HepG2 (cell line): ENCODE measurements at regions not wholly inside any gene's neighbourhood (a gene's known extent, or its start where the extent isn't known, plus 50 kb on each side); places are given as distances from the start of the nearest gene placed in this dataset.

ENCODE experiments used
- ATAC-seq: fragments of 200-7000 bp; cut with Tn5 transposase; 3 replicates; pipeline ENCODE4 v1.9.1; 2020; ENCODE audit warnings: mild to moderate bottlenecking, moderate library complexity
- BruUV-seq: library from RNA; stranded (reverse); fragments of 400-500 nt; replicated peaks from 2 replicates; lab custom pipeline; 2021; lab: Mats Ljungman, UMichigan
- CTCF ChIA-PET: fragments of 300-600 bp; formaldehyde crosslinking; extraction: SDS; loops from one replicate; lab custom pipeline; 2021; ENCODE audit warnings: low total read pairs, inconsistent platforms, low intra/inter-chr PET ratio; lab: Yijun Ruan, JAX
- POLR2A ChIA-PET: fragments of 350-600 bp; sonication (Branson Sonifier 250); formaldehyde crosslinking; loops from one replicate; lab custom pipeline; 2020; ENCODE audit warnings: antibody characterized with exemption, inconsistent platforms; lab: Yijun Ruan, JAX
- DNase-seq: peaks from one replicate; pipeline ENCODE4 v3.0.0-alpha.2; 2015; ENCODE audit warnings: low spot score
- FAIRE-seq: peaks from 3 replicates; lab custom pipeline; 2011; peaks lifted over from hg19 to GRCh38; lab: Jason Lieb, UNC
- H2AFZ ChIP-seq: one replicate; pipeline ENCODE4 v1.6.1; 2011; ENCODE audit warnings: low read length, inconsistent platforms
- H3K27ac ChIP-seq: fragments of 300-600 bp; 3 replicates; pipeline ENCODE4 v1.8.0; 2011; ENCODE audit warnings: mixed run types, mild to moderate bottlenecking, mixed read lengths, low read length, inconsistent platforms; ENCODE audit not compliant: insufficient read depth; ENCODE audit errors: extremely low read length
- H3K27me3 ChIP-seq, 2 experiments: fragments of 200-600 bp in 1 of 2; 2 replicates in 1 of 2; 3 replicates in 1 of 2; pipeline versions ENCODE4 v1.6.0 to v1.8.0; 2011; ENCODE audit warnings: low read length in 2 of 2, mild to moderate bottlenecking in 2 of 2, moderate library complexity in 2 of 2, inconsistent platforms in 1 of 2; ENCODE audit not compliant: insufficient read depth in 2 of 2, control insufficient read depth in 1 of 2
- H3K36me3 ChIP-seq, 2 experiments: fragments of 200-600 bp in 1 of 2; replicated peaks in 1 of 2; 2 replicates in 1 of 2; 3 replicates in 1 of 2; pipeline versions ENCODE4 v1.5.1 to v1.8.0; 2011; ENCODE audit warnings: low read length in 2 of 2, inconsistent platforms in 1 of 2; ENCODE audit not compliant: insufficient read depth in 2 of 2, control insufficient read depth in 1 of 2
- H3K4me1 ChIP-seq: 2 replicates; pipeline ENCODE4 v1.5.1; 2012; ENCODE audit warnings: low read length, inconsistent platforms; ENCODE audit not compliant: insufficient read depth
- H3K4me2 ChIP-seq: 2 replicates; pipeline ENCODE4 v1.6.0; 2011; ENCODE audit warnings: low read depth, low read length, inconsistent platforms
- H3K4me3 ChIP-seq, 3 experiments: fragments of 200-600 bp in 1 of 3; sonication (generic), shearing (Covaris generic) in 1 of 3; replicated peaks in 1 of 3; 2 replicates each; pipeline ENCODE4 v1.5.1; 2011 to 2016; ENCODE audit warnings: low read length in 3 of 3, inconsistent platforms in 2 of 3, low read depth in 2 of 3, mild to moderate bottlenecking in 2 of 3, control low read depth in 1 of 3, mixed read lengths in 1 of 3; ENCODE audit not compliant: insufficient read depth in 1 of 3
- H3K79me2 ChIP-seq: one replicate; pipeline ENCODE4 v1.6.1; 2011; ENCODE audit warnings: low read length, inconsistent platforms; ENCODE audit not compliant: insufficient read depth
- H3K9ac ChIP-seq: 2 replicates; pipeline ENCODE4 v1.6.0; 2011; ENCODE audit warnings: mild to moderate bottlenecking, low read depth, low read length, inconsistent platforms; ENCODE audit not compliant: insufficient read depth
- H3K9me3 ChIP-seq: 2 replicates; pipeline ENCODE4 v1.5.1; 2012; ENCODE audit warnings: mild to moderate bottlenecking, low read length
- H4K20me1 ChIP-seq: 2 replicates; pipeline ENCODE4 v1.6.0; 2011; ENCODE audit warnings: inconsistent platforms, mild to moderate bottlenecking, low read length, moderate library complexity; ENCODE audit not compliant: insufficient read depth
- NCOA1 ChIP-seq: sonication (generic); formaldehyde crosslinking; IDR thresholded peaks from 2 replicates; pipeline ENCODE4 v1.9.0; 2021; ENCODE audit warnings: missing genetic modification reagents
- RFXAP ChIP-seq: sonication (generic); formaldehyde crosslinking; IDR thresholded peaks from 2 replicates; pipeline ENCODE4 v1.4.0; 2020; ENCODE audit warnings: missing genetic modification reagents, borderline replicate concordance
- ZFYVE20 ChIP-seq: sonication (generic); formaldehyde crosslinking; IDR thresholded peaks from 2 replicates; pipeline ENCODE4 v1.8.0; 2023; ENCODE audit warnings: low read depth, mild to moderate bottlenecking, moderate library complexity, missing genetic modification reagents, borderline replicate concordance
- ZNF543 ChIP-seq: sonication (generic); formaldehyde crosslinking; IDR thresholded peaks from 2 replicates; pipeline ENCODE4 v1.4.0; 2020; ENCODE audit warnings: mild to moderate bottlenecking, missing genetic modification reagents
- ZNF629 ChIP-seq: sonication (generic); formaldehyde crosslinking; conservative IDR thresholded peaks from 2 replicates; pipeline ENCODE4 v1.5.0; 2020; ENCODE audit warnings: missing genetic modification reagents
- in situ Hi-C: cut with HindIII; loops from 2 replicates; pipeline ENCODE4 v1.10.0; 2017; ENCODE audit warnings: low pct_unique_long_range_greater_than_20kb; ENCODE audit not compliant: extremely low pct_ligation_motif_present
- intact Hi-C: fragments of 100-400 bp; cut with micrococcal nuclease; formaldehyde crosslinking; loops from one replicate; pipeline ENCODE4 v1.10.0; 2022; ENCODE audit not compliant: unreplicated experiment
- TF ChIP-seq, protein P1 (sequence below): sonication (generic); formaldehyde crosslinking; IDR thresholded peaks from 2 replicates; pipeline ENCODE4 v1.9.0; 2021; ENCODE audit warnings: mild to moderate bottlenecking, missing genetic modification reagents
- TF ChIP-seq, protein P2 (sequence below): fragments of 450-650 bp; IDR thresholded peaks from 2 replicates; pipeline ENCODE4 v1.6.1; 2016
- TF ChIP-seq, protein P3 (sequence below): sonication (generic); IDR thresholded peaks from 2 replicates; pipeline ENCODE4 v1.6.1; 2016; ENCODE audit warnings: low read depth, borderline replicate concordance
- TF ChIP-seq, protein P4 (sequence below): sonication (generic); formaldehyde crosslinking; IDR thresholded peaks from 2 replicates; pipeline ENCODE4 v1.5.0; 2020; ENCODE audit warnings: missing genetic modification reagents
- TF ChIP-seq, protein P5 (sequence below): sonication (generic); formaldehyde crosslinking; IDR thresholded peaks from 2 replicates; pipeline ENCODE4 v1.5.0; 2020; ENCODE audit warnings: mild to moderate bottlenecking, missing genetic modification reagents

DNA sequence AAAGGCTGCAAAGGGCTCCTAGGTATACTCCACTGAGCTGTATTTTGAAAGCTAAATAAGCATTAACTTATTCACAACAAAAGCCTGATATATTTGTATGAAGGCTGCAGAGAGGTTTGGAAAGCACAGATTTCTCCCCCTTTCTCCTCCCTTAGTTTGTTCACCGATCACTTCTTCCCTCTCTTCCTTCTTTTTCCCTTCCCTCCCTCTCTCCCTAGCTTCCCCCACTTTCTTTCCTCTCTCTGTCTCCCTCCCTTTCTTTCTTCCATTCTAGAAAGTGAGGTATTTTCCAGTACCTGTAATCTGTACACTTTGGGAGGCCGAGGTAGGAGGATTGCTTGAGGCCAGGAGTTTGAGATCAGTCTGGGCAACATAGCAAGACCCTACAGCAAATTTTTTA is 62.1 kb downstream of the HHEX start (continued):
- TF ChIP-seq, protein P1, sequence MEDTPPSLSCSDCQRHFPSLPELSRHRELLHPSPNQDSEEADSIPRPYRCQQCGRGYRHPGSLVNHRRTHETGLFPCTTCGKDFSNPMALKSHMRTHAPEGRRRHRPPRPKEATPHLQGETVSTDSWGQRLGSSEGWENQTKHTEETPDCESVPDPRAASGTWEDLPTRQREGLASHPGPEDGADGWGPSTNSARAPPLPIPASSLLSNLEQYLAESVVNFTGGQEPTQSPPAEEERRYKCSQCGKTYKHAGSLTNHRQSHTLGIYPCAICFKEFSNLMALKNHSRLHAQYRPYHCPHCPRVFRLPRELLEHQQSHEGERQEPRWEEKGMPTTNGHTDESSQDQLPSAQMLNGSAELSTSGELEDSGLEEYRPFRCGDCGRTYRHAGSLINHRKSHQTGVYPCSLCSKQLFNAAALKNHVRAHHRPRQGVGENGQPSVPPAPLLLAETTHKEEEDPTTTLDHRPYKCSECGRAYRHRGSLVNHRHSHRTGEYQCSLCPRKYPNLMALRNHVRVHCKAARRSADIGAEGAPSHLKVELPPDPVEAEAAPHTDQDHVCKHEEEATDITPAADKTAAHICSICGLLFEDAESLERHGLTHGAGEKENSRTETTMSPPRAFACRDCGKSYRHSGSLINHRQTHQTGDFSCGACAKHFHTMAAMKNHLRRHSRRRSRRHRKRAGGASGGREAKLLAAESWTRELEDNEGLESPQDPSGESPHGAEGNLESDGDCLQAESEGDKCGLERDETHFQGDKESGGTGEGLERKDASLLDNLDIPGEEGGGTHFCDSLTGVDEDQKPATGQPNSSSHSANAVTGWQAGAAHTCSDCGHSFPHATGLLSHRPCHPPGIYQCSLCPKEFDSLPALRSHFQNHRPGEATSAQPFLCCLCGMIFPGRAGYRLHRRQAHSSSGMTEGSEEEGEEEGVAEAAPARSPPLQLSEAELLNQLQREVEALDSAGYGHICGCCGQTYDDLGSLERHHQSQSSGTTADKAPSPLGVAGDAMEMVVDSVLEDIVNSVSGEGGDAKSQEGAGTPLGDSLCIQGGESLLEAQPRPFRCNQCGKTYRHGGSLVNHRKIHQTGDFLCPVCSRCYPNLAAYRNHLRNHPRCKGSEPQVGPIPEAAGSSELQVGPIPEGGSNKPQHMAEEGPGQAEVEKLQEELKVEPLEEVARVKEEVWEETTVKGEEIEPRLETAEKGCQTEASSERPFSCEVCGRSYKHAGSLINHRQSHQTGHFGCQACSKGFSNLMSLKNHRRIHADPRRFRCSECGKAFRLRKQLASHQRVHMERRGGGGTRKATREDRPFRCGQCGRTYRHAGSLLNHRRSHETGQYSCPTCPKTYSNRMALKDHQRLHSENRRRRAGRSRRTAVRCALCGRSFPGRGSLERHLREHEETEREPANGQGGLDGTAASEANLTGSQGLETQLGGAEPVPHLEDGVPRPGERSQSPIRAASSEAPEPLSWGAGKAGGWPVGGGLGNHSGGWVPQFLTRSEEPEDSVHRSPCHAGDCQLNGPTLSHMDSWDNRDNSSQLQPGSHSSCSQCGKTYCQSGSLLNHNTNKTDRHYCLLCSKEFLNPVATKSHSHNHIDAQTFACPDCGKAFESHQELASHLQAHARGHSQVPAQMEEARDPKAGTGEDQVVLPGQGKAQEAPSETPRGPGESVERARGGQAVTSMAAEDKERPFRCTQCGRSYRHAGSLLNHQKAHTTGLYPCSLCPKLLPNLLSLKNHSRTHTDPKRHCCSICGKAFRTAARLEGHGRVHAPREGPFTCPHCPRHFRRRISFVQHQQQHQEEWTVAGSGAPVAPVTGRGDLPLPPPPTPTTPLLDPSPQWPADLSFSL (CRISPR knock-in tag), result no peak
- TF ChIP-seq, protein P2, sequence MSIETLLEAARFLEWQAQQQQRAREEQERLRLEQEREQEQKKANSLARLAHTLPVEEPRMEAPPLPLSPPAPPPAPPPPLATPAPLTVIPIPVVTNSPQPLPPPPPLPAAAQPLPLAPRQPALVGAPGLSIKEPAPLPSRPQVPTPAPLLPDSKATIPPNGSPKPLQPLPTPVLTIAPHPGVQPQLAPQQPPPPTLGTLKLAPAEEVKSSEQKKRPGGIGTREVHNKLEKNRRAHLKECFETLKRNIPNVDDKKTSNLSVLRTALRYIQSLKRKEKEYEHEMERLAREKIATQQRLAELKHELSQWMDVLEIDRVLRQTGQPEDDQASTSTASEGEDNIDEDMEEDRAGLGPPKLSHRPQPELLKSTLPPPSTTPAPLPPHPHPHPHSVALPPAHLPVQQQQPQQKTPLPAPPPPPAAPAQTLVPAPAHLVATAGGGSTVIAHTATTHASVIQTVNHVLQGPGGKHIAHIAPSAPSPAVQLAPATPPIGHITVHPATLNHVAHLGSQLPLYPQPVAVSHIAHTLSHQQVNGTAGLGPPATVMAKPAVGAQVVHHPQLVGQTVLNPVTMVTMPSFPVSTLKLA, result no peak
- no peak for TF ChIP-seq RFXAP (CRISPR knock-in tag)

DNA sequence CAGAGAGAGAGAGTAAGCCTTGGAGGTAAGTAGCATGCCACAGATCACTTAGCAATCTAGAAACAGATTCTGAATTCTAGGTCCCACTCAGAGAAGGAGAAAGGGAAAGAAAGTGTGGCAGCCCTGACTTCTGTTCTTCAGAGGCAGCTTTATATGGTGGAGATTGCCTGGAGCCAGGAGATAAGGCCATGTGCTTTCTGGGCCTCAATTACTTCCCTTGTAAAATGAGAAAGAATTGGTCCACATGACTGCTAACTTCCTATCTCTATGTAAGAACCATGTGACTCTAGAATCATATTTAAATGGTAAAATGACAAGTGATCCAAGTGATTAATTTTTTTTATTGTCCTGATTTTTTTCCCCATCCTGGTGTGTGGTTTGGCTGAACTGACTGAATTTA is 64.1 kb downstream of the HHEX start:
- Histone ChIP-seq H3K4me3 (no peak overlapping the region), H4K20me1 (no peaks in the 10 kb centered on the region), H3K9ac (no peak overlapping the region), H3K4me1 (peaks cover 55% of the 10 kb centered on the region), H3K27me3 (no peaks in the 10 kb centered on the region), H3K79me2 (no peaks in the 10 kb centered on the region), H2AFZ (no peak overlapping the region), H3K27ac (no peak overlapping the region), H3K4me2 (no peak overlapping the region), H3K36me3 (no peaks in the 10 kb centered on the region)
- DNase-seq, result no peak
- ChIA-PET CTCF (no interaction called here), POLR2A (no interaction called here)
- no peak for ATAC-seq
- intact Hi-C loops, result no loop called here
- no TSS peak for BruUV-seq
- no peak for FAIRE-seq
- TF ChIP-seq, protein P3, sequence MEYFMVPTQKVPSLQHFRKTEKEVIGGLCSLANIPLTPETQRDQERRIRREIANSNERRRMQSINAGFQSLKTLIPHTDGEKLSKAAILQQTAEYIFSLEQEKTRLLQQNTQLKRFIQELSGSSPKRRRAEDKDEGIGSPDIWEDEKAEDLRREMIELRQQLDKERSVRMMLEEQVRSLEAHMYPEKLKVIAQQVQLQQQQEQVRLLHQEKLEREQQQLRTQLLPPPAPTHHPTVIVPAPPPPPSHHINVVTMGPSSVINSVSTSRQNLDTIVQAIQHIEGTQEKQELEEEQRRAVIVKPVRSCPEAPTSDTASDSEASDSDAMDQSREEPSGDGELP, result no peak
- TF ChIP-seq, protein P4, sequence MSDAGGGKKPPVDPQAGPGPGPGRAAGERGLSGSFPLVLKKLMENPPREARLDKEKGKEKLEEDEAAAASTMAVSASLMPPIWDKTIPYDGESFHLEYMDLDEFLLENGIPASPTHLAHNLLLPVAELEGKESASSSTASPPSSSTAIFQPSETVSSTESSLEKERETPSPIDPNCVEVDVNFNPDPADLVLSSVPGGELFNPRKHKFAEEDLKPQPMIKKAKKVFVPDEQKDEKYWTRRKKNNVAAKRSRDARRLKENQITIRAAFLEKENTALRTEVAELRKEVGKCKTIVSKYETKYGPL (CRISPR knock-in tag), result no peak
- no peak for TF ChIP-seq ZNF629 (CRISPR knock-in tag)
- TF ChIP-seq ZFYVE20 (CRISPR knock-in tag), result no peak
- no peak for TF ChIP-seq ZNF543
- TF ChIP-seq, protein P5, sequence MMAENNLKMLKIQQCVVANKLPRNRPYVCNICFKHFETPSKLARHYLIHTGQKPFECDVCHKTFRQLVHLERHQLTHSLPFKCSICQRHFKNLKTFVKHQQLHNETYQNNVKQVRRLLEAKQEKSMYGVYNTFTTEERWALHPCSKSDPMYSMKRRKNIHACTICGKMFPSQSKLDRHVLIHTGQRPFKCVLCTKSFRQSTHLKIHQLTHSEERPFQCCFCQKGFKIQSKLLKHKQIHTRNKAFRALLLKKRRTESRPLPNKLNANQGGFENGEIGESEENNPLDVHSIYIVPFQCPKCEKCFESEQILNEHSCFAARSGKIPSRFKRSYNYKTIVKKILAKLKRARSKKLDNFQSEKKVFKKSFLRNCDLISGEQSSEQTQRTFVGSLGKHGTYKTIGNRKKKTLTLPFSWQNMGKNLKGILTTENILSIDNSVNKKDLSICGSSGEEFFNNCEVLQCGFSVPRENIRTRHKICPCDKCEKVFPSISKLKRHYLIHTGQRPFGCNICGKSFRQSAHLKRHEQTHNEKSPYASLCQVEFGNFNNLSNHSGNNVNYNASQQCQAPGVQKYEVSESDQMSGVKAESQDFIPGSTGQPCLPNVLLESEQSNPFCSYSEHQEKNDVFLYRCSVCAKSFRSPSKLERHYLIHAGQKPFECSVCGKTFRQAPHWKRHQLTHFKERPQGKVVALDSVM (CRISPR knock-in tag), result no peak
- no peak for TF ChIP-seq NCOA1 (CRISPR knock-in tag)
- TF ChIP-seq, all 625 proteins: peak for 0
- H3K9me3 ChIP-seq, result no peaks in the 10 kb centered on the region
- in situ Hi-C loops, result no loop called here
